VCaP (cell line): ENCODE measurements at regions not wholly inside any gene's neighbourhood (a gene's known extent, or its start where the extent isn't known, plus 50 kb on each side); places are given as distances from the start of the nearest gene placed in this dataset.

ENCODE experiments used
- H3K27ac ChIP-seq: fragments of 450-650 bp; 2 replicates; pipeline ENCODE4 v1.5.1; 2017
- TF ChIP-seq, protein P1 (sequence below): fragments of 450-650 bp; conservative IDR thresholded peaks from 2 replicates; pipeline ENCODE4 v1.5.1; 2017; ENCODE audit warnings: mild to moderate bottlenecking, moderate library complexity

- TF ChIP-seq, protein P1, sequence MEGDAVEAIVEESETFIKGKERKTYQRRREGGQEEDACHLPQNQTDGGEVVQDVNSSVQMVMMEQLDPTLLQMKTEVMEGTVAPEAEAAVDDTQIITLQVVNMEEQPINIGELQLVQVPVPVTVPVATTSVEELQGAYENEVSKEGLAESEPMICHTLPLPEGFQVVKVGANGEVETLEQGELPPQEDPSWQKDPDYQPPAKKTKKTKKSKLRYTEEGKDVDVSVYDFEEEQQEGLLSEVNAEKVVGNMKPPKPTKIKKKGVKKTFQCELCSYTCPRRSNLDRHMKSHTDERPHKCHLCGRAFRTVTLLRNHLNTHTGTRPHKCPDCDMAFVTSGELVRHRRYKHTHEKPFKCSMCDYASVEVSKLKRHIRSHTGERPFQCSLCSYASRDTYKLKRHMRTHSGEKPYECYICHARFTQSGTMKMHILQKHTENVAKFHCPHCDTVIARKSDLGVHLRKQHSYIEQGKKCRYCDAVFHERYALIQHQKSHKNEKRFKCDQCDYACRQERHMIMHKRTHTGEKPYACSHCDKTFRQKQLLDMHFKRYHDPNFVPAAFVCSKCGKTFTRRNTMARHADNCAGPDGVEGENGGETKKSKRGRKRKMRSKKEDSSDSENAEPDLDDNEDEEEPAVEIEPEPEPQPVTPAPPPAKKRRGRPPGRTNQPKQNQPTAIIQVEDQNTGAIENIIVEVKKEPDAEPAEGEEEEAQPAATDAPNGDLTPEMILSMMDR, result no peak
- no peak overlapping the region for H3K27ac ChIP-seq
Observed at GRCh38 chr7:156021471-156021870, 209.2 kb upstream of the SHH start.

DNA sequence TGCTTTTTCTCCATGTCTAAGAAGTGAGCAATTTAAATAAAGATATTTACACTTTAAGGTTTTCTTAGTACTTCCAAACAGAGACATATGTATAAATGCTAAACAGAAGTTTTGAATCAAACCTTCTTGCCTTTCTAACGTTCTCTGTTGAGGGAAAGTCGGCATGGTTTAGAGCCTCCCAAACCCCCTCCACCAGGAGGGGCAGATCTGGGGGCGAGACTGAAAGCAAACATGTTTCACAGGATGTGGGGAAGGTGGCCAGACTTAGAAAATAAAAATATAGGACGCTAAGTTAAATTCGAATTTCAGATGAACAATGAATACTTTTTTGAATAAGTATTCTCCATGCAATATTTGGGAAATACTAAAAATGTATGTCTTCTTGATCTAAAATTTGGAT is 208.3 kb upstream of the SHH start:
- no peak overlapping the region for H3K27ac ChIP-seq
- TF ChIP-seq, protein P1, result no peak

DNA sequence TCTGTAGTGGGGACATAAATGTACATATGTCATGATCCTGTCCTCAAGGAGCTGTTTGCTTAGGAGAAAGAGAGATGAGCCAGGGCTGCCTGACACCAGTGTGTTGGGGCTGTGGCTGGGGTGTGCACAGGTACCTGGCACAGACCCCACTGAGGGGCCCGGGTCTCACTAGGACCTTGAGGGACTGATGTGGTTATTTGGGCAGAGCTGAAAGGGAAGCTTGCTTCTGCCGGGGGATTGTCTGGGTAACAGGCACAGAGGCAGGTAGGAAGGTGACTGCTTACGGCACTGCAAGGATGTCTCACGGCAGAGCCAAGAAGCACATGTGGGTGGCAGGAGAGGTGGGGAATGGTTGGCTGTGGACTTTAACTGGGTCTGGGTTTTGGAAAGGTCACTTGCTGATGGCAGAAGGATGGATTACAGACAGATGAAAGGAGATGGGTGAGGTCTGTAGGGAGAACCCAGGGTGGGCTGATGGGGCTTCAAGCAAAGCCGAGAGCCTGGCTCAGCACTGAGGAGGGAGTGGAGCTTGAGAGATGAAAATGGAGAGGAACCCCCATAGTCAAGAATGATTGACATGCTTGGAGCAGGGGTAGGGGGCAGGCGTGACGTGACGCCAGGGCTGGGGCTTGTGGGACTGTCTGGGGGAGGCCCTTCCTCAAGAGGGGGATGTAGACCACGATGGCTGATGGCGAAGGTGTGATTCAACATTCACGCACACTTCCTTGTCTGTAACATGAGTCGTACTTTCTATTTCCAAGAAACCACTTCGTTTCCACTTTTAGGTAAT is 207.7 kb upstream of the SHH start:
- no peak overlapping the region for H3K27ac ChIP-seq
- TF ChIP-seq, protein P1, result no peak

- TF ChIP-seq, protein P1, result no peak
- H3K27ac ChIP-seq, result no peak overlapping the region
Observed at GRCh38 chr7:156019308-156019707, 207.0 kb upstream of the SHH start.

DNA sequence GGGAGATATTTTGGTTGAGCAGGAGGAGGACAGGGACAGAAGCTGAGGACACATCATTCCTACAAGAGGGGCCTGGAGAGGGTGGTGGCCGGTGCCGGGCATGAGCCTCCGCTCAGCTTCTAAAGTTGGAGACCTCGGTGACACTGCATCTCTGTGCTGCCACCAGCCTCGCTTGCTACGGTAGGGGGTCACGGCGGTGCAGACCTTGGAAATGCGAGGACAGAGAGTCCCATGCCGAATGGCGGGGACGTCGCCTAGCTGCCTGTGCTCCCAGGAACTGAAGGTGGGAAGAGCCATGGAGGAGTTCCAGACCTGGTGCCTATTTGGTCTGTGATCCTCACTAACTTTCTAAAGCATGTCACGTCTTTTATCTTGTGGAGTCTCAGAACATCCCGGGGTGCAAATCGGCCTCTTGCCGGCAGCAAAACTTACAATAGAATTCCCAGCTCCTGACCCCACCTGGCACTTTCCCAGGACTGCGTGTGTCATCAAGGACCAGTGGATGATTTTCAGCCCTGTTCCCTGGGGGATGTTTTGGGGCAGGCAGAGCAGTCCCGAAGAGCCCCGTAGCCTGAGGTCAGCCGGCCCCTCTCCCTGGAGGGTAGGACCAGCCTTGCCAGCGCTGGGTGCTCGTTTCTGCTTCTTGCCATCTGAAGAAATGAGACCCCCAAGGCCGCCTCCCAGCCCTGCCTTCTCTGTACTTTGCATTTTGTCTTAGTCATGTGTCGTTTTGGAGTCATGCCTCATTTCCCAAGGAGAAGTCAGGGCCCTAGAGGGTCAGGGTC is 205.8 kb upstream of the SHH start:
- TF ChIP-seq, protein P1, result no peak

GRCh38 chr7:156017431-156017830 is 205.2 kb upstream of the SHH start:
- H3K27ac ChIP-seq, result no peak overlapping the region
- TF ChIP-seq, protein P1, result no peak

More for the DNA sequence above, 205.8 kb upstream of the SHH start:
- H3K27ac ChIP-seq, result no peak overlapping the region

GRCh38 chr7:156015237-156016020 is 203.2 kb upstream of the SHH start:
- TF ChIP-seq, protein P1, result no peak
- no peak overlapping the region for H3K27ac ChIP-seq
